Activated naive CD8-positive, alpha-beta T cell treated with anti-CD3 and anti-CD28 coated beads, Interleukin-2, amount 50 U/mL, for 24 hours (primary cell): ENCODE measurements at regions not wholly inside any gene's neighbourhood (a gene's known extent, or its start where the extent isn't known, plus 50 kb on each side); places are given as distances from the start of the nearest gene placed in this dataset.

Experiments used
- ATAC-seq: fragments of 150-1000 bp; cut with Tn5 transposase; one replicate; pipeline ENCODE4 v1.10.0; 2021
- DNase-seq: peaks from one replicate; pipeline ENCODE4 v3.0.0; 2021
- H3K27ac Mint-ChIP-seq: one replicate; pipeline ENCODE4 v1.8.0; 2021; ENCODE audit warnings: mild to moderate bottlenecking, mixed read lengths
- H3K27me3 Mint-ChIP-seq: one replicate; pipeline ENCODE4 v1.8.0; 2021; ENCODE audit warnings: mixed read lengths
- H3K36me3 Mint-ChIP-seq: one replicate; pipeline ENCODE4 v1.8.0; 2021; ENCODE audit warnings: low read depth, mixed read lengths
- H3K4me1 Mint-ChIP-seq: one replicate; pipeline ENCODE4 v1.8.0; 2021; ENCODE audit warnings: mixed read lengths
- H3K4me3 Mint-ChIP-seq: one replicate; pipeline ENCODE4 v1.8.0; 2021; ENCODE audit warnings: mild to moderate bottlenecking, moderate library complexity, mixed read lengths
- H3K9me3 Mint-ChIP-seq: one replicate; pipeline ENCODE4 v1.8.0; 2021; ENCODE audit warnings: mixed read lengths

DNA sequence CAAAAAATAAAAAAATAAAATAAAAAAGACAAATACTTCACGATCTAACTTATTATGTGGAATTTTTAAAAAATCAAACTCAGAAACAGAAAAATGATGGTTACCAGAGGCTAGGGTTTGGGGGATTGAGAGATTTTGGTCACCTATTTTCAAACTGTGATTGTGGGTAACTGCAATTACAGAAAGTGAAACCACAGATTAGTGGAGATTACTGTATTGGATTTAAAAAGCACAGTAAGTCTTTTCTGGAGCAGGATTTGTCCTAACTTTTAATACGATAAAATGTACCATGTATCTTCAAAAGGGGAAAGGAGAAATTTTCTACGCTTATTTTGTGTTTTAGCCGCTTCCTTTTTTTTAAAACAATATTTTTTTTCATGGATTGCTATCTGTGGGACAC lies 1204.9 kb upstream of the LRRTM3 start:
- no peaks in the 10 kb centered on the region for H3K27me3 Mint-ChIP-seq
- no peaks in the 10 kb centered on the region for H3K4me1 Mint-ChIP-seq
- no peak overlapping the region for H3K27ac Mint-ChIP-seq
- no peak overlapping the region for H3K4me3 Mint-ChIP-seq
- H3K9me3 Mint-ChIP-seq, result peaks cover 4% of the 10 kb centered on the region
- ATAC-seq (no peak), DNase-seq (no peak)
- H3K36me3 Mint-ChIP-seq, result no peaks in the 10 kb centered on the region

DNA sequence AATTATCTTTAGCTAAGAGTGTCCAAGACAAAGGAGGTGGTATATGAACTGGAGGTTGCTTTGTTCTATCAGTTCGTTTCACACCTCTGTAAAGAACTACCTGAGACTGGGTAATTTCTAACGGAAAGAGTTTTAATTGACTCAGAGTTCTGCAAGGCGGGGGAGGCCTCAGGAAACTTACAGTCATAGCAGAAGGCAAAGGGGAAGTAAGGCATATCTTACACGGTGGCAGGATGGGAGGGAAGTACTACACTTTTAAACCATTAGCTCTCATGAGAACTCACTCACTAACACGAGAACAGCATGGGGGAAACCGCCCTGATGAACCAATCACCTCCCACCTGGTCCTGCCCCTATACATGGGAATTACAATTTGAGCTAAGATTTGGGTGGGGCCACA lies 1202.3 kb upstream of the LRRTM3 start:
- H3K9me3 Mint-ChIP-seq, result peaks cover 4% of the 10 kb centered on the region
- ATAC-seq (no peak), DNase-seq (no peak)

DNA sequence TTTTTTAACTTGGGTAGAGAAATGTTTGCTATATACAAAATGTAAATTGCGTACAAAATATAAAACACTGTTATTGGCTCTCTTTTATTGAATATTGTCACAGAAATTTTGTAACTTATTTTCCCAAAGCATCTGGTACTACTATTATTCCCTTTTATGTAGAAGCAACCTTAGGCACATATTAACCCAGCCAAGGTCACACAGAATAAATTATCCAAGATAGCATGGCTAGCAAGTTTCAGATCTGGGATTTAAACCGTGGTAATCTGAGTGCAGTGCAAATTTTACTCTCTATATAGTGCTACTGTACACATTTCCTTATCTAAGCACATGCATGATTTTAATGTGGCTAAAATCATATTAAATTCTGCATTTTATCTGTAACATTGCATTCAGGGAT lies 1190.5 kb upstream of the LRRTM3 start:
- Mint-ChIP-seq H3K4me1 (no peaks in the 10 kb centered on the region), H3K4me3 (no peak overlapping the region), H3K27me3 (no peaks in the 10 kb centered on the region), H3K9me3 (peaks cover 5% of the 10 kb centered on the region), H3K27ac (no peak overlapping the region), H3K36me3 (no peaks in the 10 kb centered on the region)
- DNase-seq (no peak), ATAC-seq (no peak)

More for the DNA sequence above, 1202.3 kb upstream of the LRRTM3 start:
- no peaks in the 10 kb centered on the region for H3K36me3 Mint-ChIP-seq
- no peaks in the 10 kb centered on the region for H3K27me3 Mint-ChIP-seq
- no peak overlapping the region for H3K27ac Mint-ChIP-seq
- no peaks in the 10 kb centered on the region for H3K4me1 Mint-ChIP-seq
- no peak overlapping the region for H3K4me3 Mint-ChIP-seq

DNA sequence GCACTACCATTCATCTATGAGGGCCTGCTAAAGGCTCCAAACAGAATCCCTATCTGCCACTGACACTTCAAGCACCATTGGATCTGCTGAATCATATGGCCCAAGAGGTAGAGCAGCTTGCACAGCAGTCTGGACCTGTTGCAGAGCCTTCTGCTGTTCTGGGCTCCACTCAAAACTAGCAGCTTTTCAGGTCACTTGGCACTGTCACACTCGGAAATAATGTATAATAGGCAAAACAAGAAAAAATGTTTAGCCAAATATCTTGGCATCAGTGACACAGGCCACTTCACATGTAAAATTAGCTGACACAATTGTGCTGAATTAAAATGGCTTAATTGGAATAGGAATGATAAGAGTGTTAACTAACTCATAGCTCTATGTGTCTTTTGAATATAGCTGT lies 1182.9 kb upstream of the LRRTM3 start:
- H3K27me3 Mint-ChIP-seq, result no peaks in the 10 kb centered on the region

DNA sequence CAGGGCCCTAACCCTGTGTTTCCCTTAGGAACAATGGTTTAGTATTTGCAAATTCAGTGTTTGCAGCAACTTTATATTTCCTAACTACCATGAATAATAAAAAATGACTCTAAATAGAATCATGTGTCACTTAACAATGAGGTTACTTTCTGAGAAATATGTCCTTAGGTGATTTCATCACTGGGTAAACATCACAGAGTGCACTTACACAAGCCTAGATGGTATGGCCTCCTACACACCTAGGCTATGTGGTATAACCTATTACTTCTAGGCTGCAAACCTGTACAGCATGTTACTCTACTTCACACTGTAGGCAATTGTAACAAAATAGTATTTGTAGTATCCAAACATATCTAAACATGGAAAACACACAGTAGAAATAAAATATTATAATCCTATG lies 1174.6 kb upstream of the LRRTM3 start:
- no peaks in the 10 kb centered on the region for H3K4me1 Mint-ChIP-seq
- DNase-seq (no peak), ATAC-seq (no peak)
- H3K36me3 Mint-ChIP-seq, result no peaks in the 10 kb centered on the region
- no peak overlapping the region for H3K4me3 Mint-ChIP-seq
- no peaks in the 10 kb centered on the region for H3K27me3 Mint-ChIP-seq
- no peaks in the 10 kb centered on the region for H3K9me3 Mint-ChIP-seq
- H3K27ac Mint-ChIP-seq, result no peak overlapping the region

More for the DNA sequence above, 1182.9 kb upstream of the LRRTM3 start:
- Mint-ChIP-seq H3K4me3 (no peak overlapping the region), H3K4me1 (no peaks in the 10 kb centered on the region), H3K9me3 (no peaks in the 10 kb centered on the region), H3K36me3 (no peaks in the 10 kb centered on the region), H3K27ac (no peak overlapping the region)
- DNase-seq (no peak), ATAC-seq (no peak)

DNA sequence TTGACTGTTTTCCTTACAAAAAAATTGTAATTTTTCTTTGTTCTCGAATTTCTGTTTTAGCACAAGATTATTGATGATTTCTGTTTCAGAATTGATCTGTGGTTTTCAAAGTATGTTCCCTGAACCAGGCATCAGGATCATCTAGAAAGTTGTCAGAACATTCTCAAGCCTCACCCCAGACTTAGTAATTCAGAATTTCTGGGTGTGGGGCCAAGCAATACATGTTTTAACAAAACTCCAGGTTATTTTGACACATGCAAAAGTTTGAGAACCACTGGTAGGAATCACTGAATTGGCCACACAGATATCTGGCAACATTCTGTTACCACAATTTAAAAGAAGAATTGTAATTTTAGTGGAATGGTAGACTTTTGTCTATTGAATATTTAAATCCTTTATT lies 1173.9 kb upstream of the LRRTM3 start:
- Mint-ChIP-seq H3K36me3 (no peaks in the 10 kb centered on the region), H3K4me1 (no peaks in the 10 kb centered on the region), H3K9me3 (no peaks in the 10 kb centered on the region), H3K4me3 (no peak overlapping the region), H3K27me3 (no peaks in the 10 kb centered on the region), H3K27ac (no peak overlapping the region)
- DNase-seq (no peak), ATAC-seq (no peak)

DNA sequence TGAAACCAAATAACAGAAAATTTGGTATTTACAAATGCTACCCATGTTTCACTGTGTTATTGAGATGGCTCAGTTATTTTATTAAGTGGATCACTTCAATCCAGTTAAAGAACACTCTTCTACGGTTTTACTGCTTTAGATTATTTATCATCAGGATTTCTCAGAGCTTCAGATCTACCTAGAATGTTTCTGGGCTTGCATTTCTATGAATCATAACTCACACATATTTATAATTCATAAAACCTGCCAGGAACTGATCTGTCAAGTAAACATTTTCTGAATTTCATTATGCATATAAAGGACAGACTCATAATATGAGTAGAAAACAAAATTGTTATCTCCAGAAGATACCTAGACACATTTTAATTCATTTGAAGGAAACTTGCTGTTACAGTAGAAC lies 1172.3 kb upstream of the LRRTM3 start:
- ATAC-seq (no peak), DNase-seq (no peak)
- Mint-ChIP-seq H3K4me3 (no peak overlapping the region), H3K27ac (no peak overlapping the region), H3K27me3 (no peaks in the 10 kb centered on the region), H3K9me3 (no peaks in the 10 kb centered on the region), H3K36me3 (no peaks in the 10 kb centered on the region), H3K4me1 (no peaks in the 10 kb centered on the region)

DNA sequence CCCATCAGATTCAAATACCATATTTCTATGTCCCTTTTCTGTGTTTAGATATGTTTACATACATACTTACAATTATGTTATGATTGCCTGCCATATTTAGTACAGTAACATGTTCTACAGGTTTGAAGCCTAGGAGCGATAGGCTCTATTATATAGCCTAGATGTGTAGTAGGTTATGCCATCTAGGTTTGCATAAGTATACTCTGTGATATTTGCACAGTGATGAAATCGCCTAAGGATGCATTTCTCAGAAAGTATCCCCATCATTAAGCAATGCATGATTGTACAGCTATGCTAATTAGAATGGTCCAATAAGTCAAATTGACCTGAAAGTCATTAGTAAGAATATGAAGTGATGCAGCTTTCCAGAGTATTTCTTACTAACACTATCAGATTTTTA lies 1171.7 kb upstream of the LRRTM3 start:
- Mint-ChIP-seq H3K4me1 (no peaks in the 10 kb centered on the region), H3K4me3 (no peak overlapping the region)
- no peak for ATAC-seq

DNA sequence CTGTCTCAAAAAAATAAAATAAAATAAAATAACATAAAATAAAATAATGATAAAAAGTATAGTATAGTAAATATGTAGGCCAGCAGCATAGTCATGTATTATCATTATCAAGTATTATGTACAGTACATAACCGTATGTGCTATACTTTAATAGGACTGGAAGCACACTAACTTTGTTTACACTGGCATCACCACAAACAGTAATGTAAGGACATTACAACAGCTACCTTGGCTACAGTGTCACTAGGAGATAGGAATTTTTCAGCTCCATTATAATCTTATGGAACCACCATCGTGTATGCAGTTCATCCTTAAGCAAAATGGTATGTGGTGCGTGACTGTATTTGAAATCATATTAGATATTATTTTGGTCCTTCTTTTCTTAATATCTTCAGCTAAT lies 1163.5 kb upstream of the LRRTM3 start:
- H3K27ac Mint-ChIP-seq, result no peak overlapping the region
- DNase-seq (no peak), ATAC-seq (no peak)
- H3K4me1 Mint-ChIP-seq, result no peaks in the 10 kb centered on the region
- no peaks in the 10 kb centered on the region for H3K36me3 Mint-ChIP-seq
- H3K4me3 Mint-ChIP-seq, result no peak overlapping the region
- H3K27me3 Mint-ChIP-seq, result no peaks in the 10 kb centered on the region
- H3K9me3 Mint-ChIP-seq, result peaks cover 5% of the 10 kb centered on the region

More for the DNA sequence above, 1171.7 kb upstream of the LRRTM3 start:
- Mint-ChIP-seq H3K27me3 (no peaks in the 10 kb centered on the region), H3K9me3 (no peaks in the 10 kb centered on the region), H3K36me3 (no peaks in the 10 kb centered on the region), H3K27ac (no peak overlapping the region)
- DNase-seq, result no peak

DNA sequence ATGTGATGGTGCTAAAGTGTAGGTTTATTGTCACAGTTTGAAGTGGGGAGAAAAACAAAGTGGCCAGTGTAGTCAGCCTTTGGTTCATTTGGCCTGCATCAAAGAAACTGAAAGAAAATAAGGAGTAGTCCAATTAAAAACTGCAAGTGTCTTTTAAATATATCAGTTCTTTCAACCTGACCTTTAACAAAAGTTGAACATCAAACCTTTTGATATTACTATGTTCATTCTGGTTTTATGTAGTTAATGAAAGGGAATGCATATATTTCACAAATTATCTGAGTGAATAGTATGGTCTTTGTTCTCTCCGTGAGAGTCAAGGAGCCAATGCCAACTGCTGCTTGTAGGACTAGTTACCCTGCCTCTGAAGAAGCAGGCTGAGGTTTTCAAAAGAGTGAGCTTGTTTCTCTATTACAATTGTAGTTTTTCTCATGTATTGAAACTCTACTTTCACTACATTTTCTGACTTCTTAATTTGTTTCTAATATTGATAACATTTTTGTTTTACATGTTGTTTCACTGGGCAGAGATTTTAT lies 1160.8 kb upstream of the LRRTM3 start:
- Mint-ChIP-seq H3K27ac (no peak overlapping the region), H3K27me3 (no peaks in the 10 kb centered on the region), H3K4me1 (no peaks in the 10 kb centered on the region), H3K36me3 (no peaks in the 10 kb centered on the region), H3K9me3 (peaks cover 5% of the 10 kb centered on the region), H3K4me3 (no peak overlapping the region)
- DNase-seq (no peak), ATAC-seq (no peak)

DNA sequence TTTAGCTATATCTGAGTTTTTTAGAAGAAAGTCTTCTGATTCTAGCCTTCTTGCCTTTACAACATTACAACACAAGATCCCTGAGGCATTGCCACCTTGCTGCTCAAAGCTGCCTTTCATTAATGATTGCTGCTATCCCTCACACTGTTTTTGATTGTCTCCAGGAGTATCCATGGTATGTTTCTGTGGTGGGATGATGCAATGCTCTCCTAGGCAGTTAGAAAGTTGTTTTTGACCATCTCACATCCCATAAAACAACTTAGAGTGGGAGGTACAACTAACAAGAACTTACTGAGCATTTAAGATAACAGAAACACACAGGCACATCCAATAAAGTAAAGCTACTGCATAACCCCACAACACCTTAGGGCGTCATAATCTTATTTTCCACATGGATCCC lies 1156.0 kb upstream of the LRRTM3 start:
- DNase-seq (no peak), ATAC-seq (no peak)
- Mint-ChIP-seq H3K9me3 (peaks cover 15% of the 10 kb centered on the region), H3K27ac (no peak overlapping the region), H3K4me3 (no peak overlapping the region), H3K4me1 (no peaks in the 10 kb centered on the region), H3K27me3 (no peaks in the 10 kb centered on the region), H3K36me3 (no peaks in the 10 kb centered on the region)

DNA sequence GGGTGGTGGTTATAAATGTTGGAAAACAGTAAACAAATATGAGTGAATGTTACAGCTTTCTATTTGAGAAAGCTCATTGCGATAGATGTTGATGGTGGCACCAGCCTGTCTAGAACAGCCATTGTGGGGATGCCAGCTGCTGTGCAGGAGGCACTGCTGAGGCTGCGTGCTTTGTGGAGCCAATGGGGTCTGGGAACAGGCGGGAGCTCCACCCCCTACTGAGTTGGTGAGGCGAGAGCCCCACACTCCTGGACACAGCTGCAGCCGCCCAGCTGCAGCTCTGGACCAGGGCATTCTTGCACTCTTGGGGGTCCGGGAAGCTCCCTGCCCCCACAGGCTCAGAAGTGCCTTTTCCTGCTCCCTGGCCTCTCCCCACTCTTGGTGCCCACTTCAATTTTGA lies 1147.1 kb upstream of the LRRTM3 start:
- H3K9me3 Mint-ChIP-seq, result peaks cover 5% of the 10 kb centered on the region
- H3K36me3 Mint-ChIP-seq, result no peaks in the 10 kb centered on the region
- no peak overlapping the region for H3K27ac Mint-ChIP-seq
- ATAC-seq (no peak), DNase-seq (no peak)
- no peak overlapping the region for H3K4me3 Mint-ChIP-seq
- H3K4me1 Mint-ChIP-seq, result no peaks in the 10 kb centered on the region
- no peaks in the 10 kb centered on the region for H3K27me3 Mint-ChIP-seq

DNA sequence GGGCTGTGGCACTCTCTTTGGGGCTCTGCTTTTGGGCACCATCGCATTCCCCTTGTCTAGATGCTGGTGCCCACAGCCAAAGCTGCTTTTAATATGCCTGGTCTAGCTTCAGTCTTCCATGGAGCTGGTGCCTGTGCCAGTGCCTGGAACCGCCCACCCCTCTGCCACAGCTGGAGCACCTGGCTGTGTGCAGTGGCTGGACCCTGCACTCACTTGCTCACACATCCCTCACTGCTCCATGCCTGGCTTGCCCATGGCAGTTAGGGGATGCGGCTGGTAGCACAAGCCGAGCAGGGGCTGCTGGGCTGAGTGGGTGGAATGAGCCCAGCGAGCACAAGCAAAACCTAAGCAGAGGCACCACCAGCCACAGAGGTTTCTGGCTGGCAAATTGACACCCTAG lies 1145.9 kb upstream of the LRRTM3 start:
- Mint-ChIP-seq H3K27ac (no peak overlapping the region), H3K4me1 (no peaks in the 10 kb centered on the region), H3K4me3 (no peak overlapping the region), H3K27me3 (no peaks in the 10 kb centered on the region), H3K36me3 (no peaks in the 10 kb centered on the region), H3K9me3 (peaks cover 3% of the 10 kb centered on the region)
- ATAC-seq, result no peak
- DNase-seq, result no peak

DNA sequence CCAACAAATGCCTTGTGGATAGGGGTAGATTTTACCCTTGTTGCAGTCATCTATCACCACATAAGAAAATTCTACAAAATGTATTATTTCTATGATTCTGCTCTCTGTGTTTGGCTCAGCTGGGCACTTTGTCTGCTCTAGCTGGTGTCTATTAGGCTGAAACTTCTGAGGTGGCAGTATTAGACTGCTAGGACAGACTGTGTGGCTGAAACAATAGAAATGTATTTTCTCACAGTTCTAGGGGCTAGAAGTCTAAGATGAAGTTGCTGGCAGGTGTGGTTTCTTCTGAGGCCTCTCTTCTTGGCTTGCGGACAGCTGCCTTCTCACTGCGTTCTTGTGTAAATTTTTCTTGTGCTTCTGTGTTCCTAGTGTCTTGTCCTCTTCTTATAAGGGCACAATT lies 1139.6 kb upstream of the LRRTM3 start:
- no peaks in the 10 kb centered on the region for H3K4me1 Mint-ChIP-seq

DNA sequence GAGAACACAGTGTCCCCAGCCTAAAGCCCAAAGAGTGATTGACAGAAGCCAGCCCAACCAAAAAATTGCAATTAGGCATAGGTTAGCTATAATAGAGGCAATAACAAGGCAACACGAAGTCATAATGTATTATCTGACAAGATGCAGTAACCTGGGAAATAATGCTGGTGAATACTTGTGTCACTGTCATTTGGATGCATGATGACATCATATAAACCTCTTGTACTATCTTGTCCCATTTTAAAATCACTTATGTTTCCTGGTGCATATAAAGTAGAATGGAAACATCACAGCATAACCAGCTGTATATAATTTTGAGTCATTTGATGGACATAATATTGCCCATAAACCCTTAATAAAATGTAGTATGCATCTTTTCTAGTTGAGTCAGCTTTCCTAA lies 1138.3 kb upstream of the LRRTM3 start:
- H3K4me3 Mint-ChIP-seq, result no peak overlapping the region
- peaks cover 6% of the 10 kb centered on the region for H3K9me3 Mint-ChIP-seq

More for the DNA sequence above, 1139.6 kb upstream of the LRRTM3 start:
- no peaks in the 10 kb centered on the region for H3K36me3 Mint-ChIP-seq
- H3K4me3 Mint-ChIP-seq, result no peak overlapping the region
- peaks cover 6% of the 10 kb centered on the region for H3K9me3 Mint-ChIP-seq
- H3K27me3 Mint-ChIP-seq, result no peaks in the 10 kb centered on the region
- DNase-seq, result no peak
- no peak overlapping the region for H3K27ac Mint-ChIP-seq
- no peak for ATAC-seq

DNA sequence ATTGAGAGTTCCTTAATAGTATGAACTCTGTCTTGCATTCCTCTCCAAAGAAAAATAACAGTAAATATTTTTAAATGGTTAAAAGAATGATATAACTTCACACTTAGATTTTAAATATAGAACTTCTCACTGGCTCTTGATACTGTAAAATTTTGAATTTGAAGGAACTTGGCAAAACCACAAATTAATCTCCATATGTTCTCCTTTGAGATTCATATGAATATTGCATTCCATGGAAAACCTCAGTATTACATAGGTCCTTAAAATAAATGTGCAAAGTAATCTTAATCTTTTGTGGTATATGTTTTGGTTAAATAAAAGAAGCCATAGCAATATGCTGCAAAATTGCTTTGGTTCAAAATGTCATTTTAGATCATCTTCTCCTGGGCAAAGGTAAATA lies 1137.6 kb upstream of the LRRTM3 start:
- H3K4me3 Mint-ChIP-seq, result no peak overlapping the region
- DNase-seq, result no peak
- no peaks in the 10 kb centered on the region for H3K27me3 Mint-ChIP-seq
- H3K9me3 Mint-ChIP-seq, result peaks cover 4% of the 10 kb centered on the region
- no peak for ATAC-seq
- H3K36me3 Mint-ChIP-seq, result no peaks in the 10 kb centered on the region
- no peaks in the 10 kb centered on the region for H3K4me1 Mint-ChIP-seq
- no peak overlapping the region for H3K27ac Mint-ChIP-seq

More for the DNA sequence above, 1138.3 kb upstream of the LRRTM3 start:
- DNase-seq, result no peak
- Mint-ChIP-seq H3K4me1 (no peaks in the 10 kb centered on the region), H3K27ac (no peak overlapping the region), H3K36me3 (no peaks in the 10 kb centered on the region), H3K27me3 (no peaks in the 10 kb centered on the region)
- ATAC-seq, result no peak
